ENCODE measurements at regions not wholly inside any gene's neighbourhood (a gene's known extent, or its start where the extent isn't known, plus 50 kb on each side); places are given as distances from the start of the nearest gene placed in this dataset.

DNA sequence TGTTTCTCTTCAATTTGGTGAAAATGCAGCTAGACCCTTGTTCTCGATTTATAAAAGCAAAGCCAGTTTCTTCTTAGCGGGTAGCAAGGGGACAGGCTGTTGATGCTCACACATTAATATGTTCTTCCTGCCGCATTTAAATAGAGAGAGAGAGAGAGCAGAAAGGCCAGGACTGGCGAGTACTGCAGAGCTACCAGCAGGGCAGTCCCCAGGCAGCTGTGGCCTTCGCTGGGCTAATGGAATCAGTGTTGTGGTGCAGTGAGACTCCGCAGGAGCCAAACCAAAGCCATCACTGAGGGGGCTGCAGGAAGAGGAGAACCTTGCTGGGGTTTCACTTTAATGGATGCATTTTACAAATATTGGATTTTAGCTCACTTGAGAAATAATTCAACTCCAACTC is 223.6 kb downstream of the ACTR3 start:
- TF ChIP-seq, protein P1, sequence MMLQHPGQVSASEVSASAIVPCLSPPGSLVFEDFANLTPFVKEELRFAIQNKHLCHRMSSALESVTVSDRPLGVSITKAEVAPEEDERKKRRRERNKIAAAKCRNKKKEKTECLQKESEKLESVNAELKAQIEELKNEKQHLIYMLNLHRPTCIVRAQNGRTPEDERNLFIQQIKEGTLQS (IDR thresholded peaks at IDR 0.05), result no peak
- TF ChIP-seq RAD21 (IDR thresholded peaks at IDR 0.05) (no peak), HNF4A (conservative IDR thresholded peaks at IDR 0.05) (no peak), NR2F2 (IDR thresholded peaks at IDR 0.05) (no peak), FOXA1 (IDR thresholded peaks at IDR 0.05) (no peak), SP1 (IDR thresholded peaks at IDR 0.05) (no peak), HNF4G (IDR thresholded peaks at IDR 0.05) (no peak), TAF1 (conservative IDR thresholded peaks at IDR 0.05) (no peak), FOXA2 (IDR thresholded peaks at IDR 0.05) (no peak), JUND (IDR thresholded peaks at IDR 0.05) (no peak), YY1 (IDR thresholded peaks at IDR 0.05) (no peak), GABPA (IDR thresholded peaks at IDR 0.05 in 1 of 2, conservative IDR thresholded peaks at IDR 0.05 in 1 of 2) (no peak), EGR1 (IDR thresholded peaks at IDR 0.05; ENCODE audit: low read depth in 2 of 2) (no peak)
- TF ChIP-seq, protein P2, sequence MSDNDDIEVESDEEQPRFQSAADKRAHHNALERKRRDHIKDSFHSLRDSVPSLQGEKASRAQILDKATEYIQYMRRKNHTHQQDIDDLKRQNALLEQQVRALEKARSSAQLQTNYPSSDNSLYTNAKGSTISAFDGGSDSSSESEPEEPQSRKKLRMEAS (IDR thresholded peaks at IDR 0.05), result no peak
- TF ChIP-seq, protein P3, sequence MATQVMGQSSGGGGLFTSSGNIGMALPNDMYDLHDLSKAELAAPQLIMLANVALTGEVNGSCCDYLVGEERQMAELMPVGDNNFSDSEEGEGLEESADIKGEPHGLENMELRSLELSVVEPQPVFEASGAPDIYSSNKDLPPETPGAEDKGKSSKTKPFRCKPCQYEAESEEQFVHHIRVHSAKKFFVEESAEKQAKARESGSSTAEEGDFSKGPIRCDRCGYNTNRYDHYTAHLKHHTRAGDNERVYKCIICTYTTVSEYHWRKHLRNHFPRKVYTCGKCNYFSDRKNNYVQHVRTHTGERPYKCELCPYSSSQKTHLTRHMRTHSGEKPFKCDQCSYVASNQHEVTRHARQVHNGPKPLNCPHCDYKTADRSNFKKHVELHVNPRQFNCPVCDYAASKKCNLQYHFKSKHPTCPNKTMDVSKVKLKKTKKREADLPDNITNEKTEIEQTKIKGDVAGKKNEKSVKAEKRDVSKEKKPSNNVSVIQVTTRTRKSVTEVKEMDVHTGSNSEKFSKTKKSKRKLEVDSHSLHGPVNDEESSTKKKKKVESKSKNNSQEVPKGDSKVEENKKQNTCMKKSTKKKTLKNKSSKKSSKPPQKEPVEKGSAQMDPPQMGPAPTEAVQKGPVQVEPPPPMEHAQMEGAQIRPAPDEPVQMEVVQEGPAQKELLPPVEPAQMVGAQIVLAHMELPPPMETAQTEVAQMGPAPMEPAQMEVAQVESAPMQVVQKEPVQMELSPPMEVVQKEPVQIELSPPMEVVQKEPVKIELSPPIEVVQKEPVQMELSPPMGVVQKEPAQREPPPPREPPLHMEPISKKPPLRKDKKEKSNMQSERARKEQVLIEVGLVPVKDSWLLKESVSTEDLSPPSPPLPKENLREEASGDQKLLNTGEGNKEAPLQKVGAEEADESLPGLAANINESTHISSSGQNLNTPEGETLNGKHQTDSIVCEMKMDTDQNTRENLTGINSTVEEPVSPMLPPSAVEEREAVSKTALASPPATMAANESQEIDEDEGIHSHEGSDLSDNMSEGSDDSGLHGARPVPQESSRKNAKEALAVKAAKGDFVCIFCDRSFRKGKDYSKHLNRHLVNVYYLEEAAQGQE (IDR thresholded peaks at IDR 0.05), result no peak
- H3K4me1 ChIP-seq (ENCODE audit: control insufficient read depth in 4 of 4, insufficient read depth in 4 of 4, low read length in 3 of 4), result no peaks in the 10 kb centered on the region
- H3K36me3 ChIP-seq (ENCODE audit: control insufficient read depth in 4 of 4, insufficient read depth in 3 of 4, low read depth in 1 of 4, low read length in 3 of 4), result no peaks in the 10 kb centered on the region
- DNase-seq (ENCODE audit: low spot score), result no peak
- H3K9me3 ChIP-seq (ENCODE audit: control insufficient read depth in 4 of 4, low read length in 3 of 4), result no peaks in the 10 kb centered on the region
- H3K9ac ChIP-seq (ENCODE audit: low read depth in 1 of 2, low read length in 2 of 2), result no peak overlapping the region
- WGBS, result 87% methylated on average over 6 of the region's 6 CpGs
- H3K27ac ChIP-seq (ENCODE audit: low read depth in 1 of 2, low read length in 2 of 2), result no peak overlapping the region
- no peaks in the 10 kb centered on the region for H3K27me3 ChIP-seq (ENCODE audit: control insufficient read depth in 4 of 4, insufficient read depth in 4 of 4, low read length in 3 of 4)
- no peak overlapping the region for H3K4me3 ChIP-seq (ENCODE audit: low read depth in 1 of 3, low read length in 3 of 3)

DNA sequence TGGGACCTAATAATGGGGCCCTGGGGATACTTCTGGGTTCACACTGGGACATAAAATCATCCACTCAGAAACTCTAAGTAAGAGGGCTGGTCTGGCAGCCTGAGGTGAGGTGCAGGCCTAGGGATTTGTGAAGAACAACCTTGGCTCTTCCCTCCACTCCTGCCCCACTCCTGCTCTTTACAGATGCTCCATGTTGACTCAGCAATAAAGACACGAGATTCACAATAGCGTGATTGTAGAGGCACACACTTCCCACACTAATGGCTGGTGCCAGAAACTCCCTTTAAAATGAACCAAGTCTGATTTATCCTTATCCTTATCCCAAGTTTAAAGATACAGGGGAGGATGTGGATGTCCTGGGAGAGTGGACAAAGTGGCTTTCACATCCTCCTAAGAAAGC is 228.2 kb downstream of the ACTR3 start:
- TF ChIP-seq NR2F2 (IDR thresholded peaks at IDR 0.05) (no peak), EGR1 (IDR thresholded peaks at IDR 0.05; ENCODE audit: low read depth in 2 of 2) (no peak), HNF4A (conservative IDR thresholded peaks at IDR 0.05) (no peak), FOXA1 (IDR thresholded peaks at IDR 0.05) (no peak)
- TF ChIP-seq, protein P1 (IDR thresholded peaks at IDR 0.05), result no peak
- TF ChIP-seq, protein P3 (IDR thresholded peaks at IDR 0.05), result no peak
- Histone ChIP-seq H3K4me1 (ENCODE audit: control insufficient read depth in 4 of 4, insufficient read depth in 4 of 4, low read length in 3 of 4) (no peaks in the 10 kb centered on the region), H3K27me3 (ENCODE audit: control insufficient read depth in 4 of 4, insufficient read depth in 4 of 4, low read length in 3 of 4) (no peaks in the 10 kb centered on the region), H3K9ac (ENCODE audit: low read depth in 1 of 2, low read length in 2 of 2) (no peak overlapping the region), H3K9me3 (ENCODE audit: control insufficient read depth in 4 of 4, low read length in 3 of 4) (no peaks in the 10 kb centered on the region), H3K4me3 (ENCODE audit: low read depth in 1 of 3, low read length in 3 of 3) (no peak overlapping the region), H3K36me3 (ENCODE audit: control insufficient read depth in 4 of 4, insufficient read depth in 3 of 4, low read depth in 1 of 4, low read length in 3 of 4) (no peaks in the 10 kb centered on the region), H3K27ac (ENCODE audit: low read depth in 1 of 2, low read length in 2 of 2) (no peak overlapping the region)
- 68% methylated on average over 2 of the region's 2 CpGs for WGBS
- no peak for DNase-seq (ENCODE audit: low spot score)

Measured in liver (tissue), 7 donors.